Activated T-cell treated with anti-CD3 and anti-CD28 coated beads, Interleukin-2, amount 50 U/mL, for 72 hours (primary cell): ENCODE measurements at regions not wholly inside any gene's neighbourhood (a gene's known extent, or its start where the extent isn't known, plus 50 kb on each side); places are given as distances from the start of the nearest gene placed in this dataset.
A peak's percentile ranks its signal among the peaks of the same experiment; 100 is the strongest.

Source experiments
- ATAC-seq, 2 donors: fragments of 150-1000 bp; cut with Tn5 transposase; replicated peaks in 1 of 2; 2 replicates each; pipeline ENCODE4 v1.10.0; 2021; ENCODE audit warnings: moderate library complexity in 2 of 2, mild to moderate bottlenecking in 1 of 2
- DNase-seq, 2 donors: peaks; one replicate each; pipeline ENCODE4 v3.0.0; 2021 to 2022; ENCODE audit warnings: mixed read lengths in 1 of 2
- H3K27ac Mint-ChIP-seq: one replicate; pipeline ENCODE4 v1.8.0; 2022; ENCODE audit warnings: mild to moderate bottlenecking, moderate library complexity, mixed read lengths
- H3K27me3 Mint-ChIP-seq: one replicate; pipeline ENCODE4 v1.8.0; 2022; ENCODE audit warnings: low read depth, mixed read lengths
- H3K36me3 Mint-ChIP-seq, 2 donors: one replicate each; pipeline ENCODE4 v1.8.0; 2022; ENCODE audit warnings: mixed read lengths in 2 of 2, mild to moderate bottlenecking in 1 of 2; ENCODE audit not compliant: insufficient read depth in 2 of 2
- H3K4me1 Mint-ChIP-seq: one replicate; pipeline ENCODE4 v1.8.0; 2022; ENCODE audit warnings: low read depth, mixed read lengths
- H3K4me3 Mint-ChIP-seq, 2 donors: one replicate each; pipeline ENCODE4 v1.8.0; 2022; ENCODE audit warnings: mild to moderate bottlenecking in 2 of 2, mixed read lengths in 2 of 2, moderate library complexity in 2 of 2
- H3K9me3 Mint-ChIP-seq, 2 donors: one replicate each; pipeline ENCODE4 v1.8.0; 2022; ENCODE audit warnings: mixed read lengths in 2 of 2

- Mint-ChIP-seq H3K4me1 (no peaks in the 10 kb centered on the region), H3K27me3 (no peaks in the 10 kb centered on the region), H3K36me3 (no peaks in the 10 kb centered on the region), H3K27ac (no peak overlapping the region), H3K4me3 (no peak overlapping the region), H3K9me3 (peaks cover 0 to 2% of the 10 kb centered on the region in 2 donors)
- DNase-seq (no peak), ATAC-seq (no peak)
These were observed 906.1 kb upstream of the CDH9 start for GRCh38 chr5:27944471-27944870.

GRCh38 chr5:27938989-27939388 lies 900.6 kb upstream of the CDH9 start:
- no peak for ATAC-seq

GRCh38 chr5:27928060-27928459 lies 889.7 kb upstream of the CDH9 start:
- Mint-ChIP-seq H3K36me3 (no peaks in the 10 kb centered on the region), H3K9me3 (peaks cover 1 to 4% of the 10 kb centered on the region in 2 donors), H3K4me3 (no peak overlapping the region), H3K27ac (no peak overlapping the region), H3K4me1 (no peaks in the 10 kb centered on the region), H3K27me3 (no peaks in the 10 kb centered on the region)
- DNase-seq (no peak), ATAC-seq (no peak)

More at GRCh38 chr5:27938989-27939388, 900.6 kb upstream of the CDH9 start:
- H3K27ac Mint-ChIP-seq, result no peak overlapping the region
- H3K36me3 Mint-ChIP-seq, result no peaks in the 10 kb centered on the region
- no peaks in the 10 kb centered on the region for H3K27me3 Mint-ChIP-seq
- H3K9me3 Mint-ChIP-seq, result peaks cover 6 to 8% of the 10 kb centered on the region in 2 donors
- H3K4me3 Mint-ChIP-seq, result no peak overlapping the region
- no peak for DNase-seq
- no peaks in the 10 kb centered on the region for H3K4me1 Mint-ChIP-seq

- Mint-ChIP-seq H3K4me3 (no peak overlapping the region), H3K27ac (no peak overlapping the region), H3K27me3 (no peaks in the 10 kb centered on the region), H3K36me3 (no peaks in the 10 kb centered on the region), H3K9me3 (peaks cover 6 to 8% of the 10 kb centered on the region in 2 donors), H3K4me1 (no peaks in the 10 kb centered on the region)
- ATAC-seq (no peak), DNase-seq (no peak)
These were observed 872.8 kb upstream of the CDH9 start for GRCh38 chr5:27911216-27911615.

- H3K9me3 Mint-ChIP-seq, result peaks cover 6% of the 10 kb centered on the region in 2 donors
- ATAC-seq, result no peak
- no peak for DNase-seq
- no peaks in the 10 kb centered on the region for H3K4me1 Mint-ChIP-seq
- H3K27ac Mint-ChIP-seq, result no peak overlapping the region
- no peaks in the 10 kb centered on the region for H3K36me3 Mint-ChIP-seq
- no peaks in the 10 kb centered on the region for H3K27me3 Mint-ChIP-seq
- H3K4me3 Mint-ChIP-seq, result no peak overlapping the region
These were observed 870.0 kb upstream of the CDH9 start for GRCh38 chr5:27908341-27908740.

- Mint-ChIP-seq H3K4me1 (no peaks in the 10 kb centered on the region), H3K9me3 (peaks cover 6 to 11% of the 10 kb centered on the region in 2 donors), H3K4me3 (no peak overlapping the region), H3K27me3 (no peaks in the 10 kb centered on the region), H3K27ac (no peak overlapping the region), H3K36me3 (no peaks in the 10 kb centered on the region)
- DNase-seq (no peak), ATAC-seq (no peak)
These were observed 868.7 kb upstream of the CDH9 start for GRCh38 chr5:27906931-27907601.

- no peaks in the 10 kb centered on the region for H3K27me3 Mint-ChIP-seq
- no peaks in the 10 kb centered on the region for H3K4me1 Mint-ChIP-seq
- no peak overlapping the region for H3K4me3 Mint-ChIP-seq
- H3K36me3 Mint-ChIP-seq, result no peaks in the 10 kb centered on the region
- no peak for DNase-seq
- H3K27ac Mint-ChIP-seq, result no peak overlapping the region
- ATAC-seq, result no peak
- H3K9me3 Mint-ChIP-seq, result peaks cover 6 to 13% of the 10 kb centered on the region in 2 donors
These were observed 868.1 kb upstream of the CDH9 start for GRCh38 chr5:27906481-27906880.

- DNase-seq, result no peak
- Mint-ChIP-seq H3K9me3 (peaks cover 10 to 17% of the 10 kb centered on the region in 2 donors), H3K4me1 (no peaks in the 10 kb centered on the region), H3K27me3 (no peaks in the 10 kb centered on the region), H3K4me3 (no peak overlapping the region), H3K27ac (no peak overlapping the region), H3K36me3 (peaks cover 0 to 2% of the 10 kb centered on the region in 2 donors)
- no peak for ATAC-seq
These were observed 862.4 kb upstream of the CDH9 start for GRCh38 chr5:27900761-27901160.

- Mint-ChIP-seq H3K4me3 (no peak overlapping the region), H3K27ac (no peak overlapping the region), H3K27me3 (no peaks in the 10 kb centered on the region), H3K9me3 (peaks cover 17 to 19% of the 10 kb centered on the region in 2 donors), H3K4me1 (no peaks in the 10 kb centered on the region), H3K36me3 (peaks cover 0 to 4% of the 10 kb centered on the region in 2 donors)
- DNase-seq, result no peak
- no peak for ATAC-seq
These were observed 837.7 kb upstream of the CDH9 start for GRCh38 chr5:27876071-27876470.

GRCh38 chr5:27875148-27875547 lies 836.8 kb upstream of the CDH9 start:
- ATAC-seq (no peak), DNase-seq (no peak)
- H3K9me3 Mint-ChIP-seq, result peaks cover 14 to 16% of the 10 kb centered on the region in 2 donors
- H3K4me1 Mint-ChIP-seq, result no peaks in the 10 kb centered on the region
- peaks cover 0 to 4% of the 10 kb centered on the region in 2 donors for H3K36me3 Mint-ChIP-seq
- peak overlapping the region; percentile 8 for H3K27ac Mint-ChIP-seq
- no peaks in the 10 kb centered on the region for H3K27me3 Mint-ChIP-seq
- H3K4me3 Mint-ChIP-seq, result no peak overlapping the region

- H3K4me1 Mint-ChIP-seq, result no peaks in the 10 kb centered on the region
- H3K9me3 Mint-ChIP-seq, result peaks cover 10 to 16% of the 10 kb centered on the region in 2 donors
- peaks cover 2 to 4% of the 10 kb centered on the region in 2 donors for H3K36me3 Mint-ChIP-seq
- DNase-seq (no peak), ATAC-seq (no peak)
- H3K27me3 Mint-ChIP-seq, result no peaks in the 10 kb centered on the region
- H3K4me3 Mint-ChIP-seq, result no peak overlapping the region
- H3K27ac Mint-ChIP-seq, result no peak overlapping the region
These were observed 829.9 kb upstream of the CDH9 start for GRCh38 chr5:27868292-27868691.

GRCh38 chr5:27855491-27855890 lies 817.1 kb upstream of the CDH9 start:
- no peak for DNase-seq
- no peaks in the 10 kb centered on the region for H3K27me3 Mint-ChIP-seq
- no peak overlapping the region for H3K27ac Mint-ChIP-seq
- H3K36me3 Mint-ChIP-seq, result peaks cover 0 to 2% of the 10 kb centered on the region in 2 donors
- ATAC-seq, result no peak
- no peak overlapping the region for H3K4me3 Mint-ChIP-seq
- no peaks in the 10 kb centered on the region for H3K4me1 Mint-ChIP-seq
- peaks cover 7 to 14% of the 10 kb centered on the region in 2 donors for H3K9me3 Mint-ChIP-seq

GRCh38 chr5:27854243-27854852 lies 816.0 kb upstream of the CDH9 start:
- H3K4me1 Mint-ChIP-seq, result no peaks in the 10 kb centered on the region
- ATAC-seq (no peak), DNase-seq (no peak)
- H3K27me3 Mint-ChIP-seq, result no peaks in the 10 kb centered on the region
- peaks cover 0 to 2% of the 10 kb centered on the region in 2 donors for H3K36me3 Mint-ChIP-seq
- no peak overlapping the region for H3K4me3 Mint-ChIP-seq
- no peak overlapping the region for H3K27ac Mint-ChIP-seq
- H3K9me3 Mint-ChIP-seq, result peaks cover 7 to 14% of the 10 kb centered on the region in 2 donors

GRCh38 chr5:27845248-27845647 lies 806.9 kb upstream of the CDH9 start:
- H3K9me3 Mint-ChIP-seq, result peaks cover 10 to 11% of the 10 kb centered on the region in 2 donors
- DNase-seq (no peak), ATAC-seq (no peak)
- H3K27me3 Mint-ChIP-seq, result no peaks in the 10 kb centered on the region
- H3K36me3 Mint-ChIP-seq, result no peaks in the 10 kb centered on the region
- no peak overlapping the region for H3K4me3 Mint-ChIP-seq
- no peak overlapping the region for H3K27ac Mint-ChIP-seq
- no peaks in the 10 kb centered on the region for H3K4me1 Mint-ChIP-seq
